D721Med (cell line): ENCODE measurements at regions not wholly inside any gene's neighbourhood (a gene's known extent, or its start where the extent isn't known, plus 50 kb on each side); places are given as distances from the start of the nearest gene placed in this dataset.

Experiments used
- DNase-seq: peaks from one replicate; pipeline ENCODE4 v3.0.0; 2011; ENCODE audit warnings: low spot score; ENCODE audit not compliant: insufficient read length
- FAIRE-seq: peaks from 2 replicates; lab custom pipeline; 2011; peaks lifted over from hg19 to GRCh38; lab: Jason Lieb, UNC
- TF ChIP-seq, protein P1 (sequence below): IDR thresholded peaks from 2 replicates; pipeline ENCODE4 v1.5.1; 2012; ENCODE audit warnings: mild to moderate bottlenecking, control low read depth; ENCODE audit not compliant: insufficient read depth; ENCODE audit errors: missing control alignments

DNA sequence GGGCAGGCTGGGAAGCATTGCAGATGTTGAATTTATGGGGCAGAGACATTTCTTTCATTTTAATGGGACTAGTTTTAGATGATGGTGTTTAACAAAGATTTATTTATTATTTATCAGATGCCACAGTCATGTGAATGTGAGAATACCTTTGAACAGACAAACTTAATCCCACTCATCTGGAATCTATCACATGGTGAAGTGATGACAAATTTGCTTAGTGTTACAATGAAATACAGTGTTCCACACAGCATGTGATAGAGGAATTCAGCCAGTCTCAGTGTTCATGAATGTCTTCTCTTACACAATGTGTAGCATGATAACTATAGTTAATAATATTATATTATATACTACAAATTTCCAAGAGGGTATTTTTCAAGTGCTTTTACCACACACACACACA is 1361.7 kb upstream of the B3GALT2 start:
- FAIRE-seq = no peak
- TF ChIP-seq, protein P1, sequence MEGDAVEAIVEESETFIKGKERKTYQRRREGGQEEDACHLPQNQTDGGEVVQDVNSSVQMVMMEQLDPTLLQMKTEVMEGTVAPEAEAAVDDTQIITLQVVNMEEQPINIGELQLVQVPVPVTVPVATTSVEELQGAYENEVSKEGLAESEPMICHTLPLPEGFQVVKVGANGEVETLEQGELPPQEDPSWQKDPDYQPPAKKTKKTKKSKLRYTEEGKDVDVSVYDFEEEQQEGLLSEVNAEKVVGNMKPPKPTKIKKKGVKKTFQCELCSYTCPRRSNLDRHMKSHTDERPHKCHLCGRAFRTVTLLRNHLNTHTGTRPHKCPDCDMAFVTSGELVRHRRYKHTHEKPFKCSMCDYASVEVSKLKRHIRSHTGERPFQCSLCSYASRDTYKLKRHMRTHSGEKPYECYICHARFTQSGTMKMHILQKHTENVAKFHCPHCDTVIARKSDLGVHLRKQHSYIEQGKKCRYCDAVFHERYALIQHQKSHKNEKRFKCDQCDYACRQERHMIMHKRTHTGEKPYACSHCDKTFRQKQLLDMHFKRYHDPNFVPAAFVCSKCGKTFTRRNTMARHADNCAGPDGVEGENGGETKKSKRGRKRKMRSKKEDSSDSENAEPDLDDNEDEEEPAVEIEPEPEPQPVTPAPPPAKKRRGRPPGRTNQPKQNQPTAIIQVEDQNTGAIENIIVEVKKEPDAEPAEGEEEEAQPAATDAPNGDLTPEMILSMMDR = no peak
- no peak for DNase-seq

DNA sequence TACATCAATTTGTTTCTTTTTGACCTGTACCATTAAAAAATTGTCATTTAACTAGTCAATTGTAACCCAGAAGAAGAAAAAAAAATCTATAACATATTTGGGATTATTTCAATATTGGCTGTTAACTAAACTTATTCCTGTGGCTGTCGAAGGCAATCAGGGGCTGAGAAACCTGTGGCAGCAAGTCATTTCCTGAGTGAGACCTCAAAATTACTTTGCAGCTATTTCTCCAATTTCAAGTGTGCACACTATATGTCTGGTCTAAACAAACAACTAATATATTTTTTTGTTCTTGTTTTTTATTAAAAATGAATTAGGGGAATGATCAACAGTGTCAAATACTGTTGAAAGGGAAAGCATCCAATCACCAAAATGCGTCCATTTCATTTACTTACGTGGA is 1357.6 kb upstream of the B3GALT2 start:
- FAIRE-seq (no peak), DNase-seq (no peak)
- TF ChIP-seq, protein P1 = no peak

- TF ChIP-seq, protein P1 = peak; percentile 12
- FAIRE-seq (no peak), DNase-seq (no peak)
Observed at GRCh38 chr1:194538453-194538852, 1352.0 kb upstream of the B3GALT2 start.

DNA sequence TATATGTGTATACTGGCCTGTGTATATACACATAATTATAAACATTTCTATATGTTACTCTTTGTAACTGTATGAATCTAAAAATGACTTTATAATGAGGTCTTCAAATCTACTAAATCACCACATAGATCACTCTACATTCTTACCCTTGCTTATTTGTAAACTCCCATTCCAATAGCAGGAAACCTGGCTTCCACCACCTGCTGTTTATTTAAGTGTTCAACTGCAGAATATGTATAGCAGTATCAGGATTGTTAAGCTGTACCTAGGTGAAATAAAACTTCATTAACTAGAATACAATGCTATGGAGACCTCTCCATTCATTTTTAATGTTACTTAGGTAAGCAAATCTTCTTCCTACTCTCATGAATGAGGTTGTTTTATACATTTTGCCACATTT is 1351.1 kb upstream of the B3GALT2 start:
- peak; percentile 16 for FAIRE-seq
- no peak for DNase-seq
- TF ChIP-seq, protein P1 = no peak

DNA sequence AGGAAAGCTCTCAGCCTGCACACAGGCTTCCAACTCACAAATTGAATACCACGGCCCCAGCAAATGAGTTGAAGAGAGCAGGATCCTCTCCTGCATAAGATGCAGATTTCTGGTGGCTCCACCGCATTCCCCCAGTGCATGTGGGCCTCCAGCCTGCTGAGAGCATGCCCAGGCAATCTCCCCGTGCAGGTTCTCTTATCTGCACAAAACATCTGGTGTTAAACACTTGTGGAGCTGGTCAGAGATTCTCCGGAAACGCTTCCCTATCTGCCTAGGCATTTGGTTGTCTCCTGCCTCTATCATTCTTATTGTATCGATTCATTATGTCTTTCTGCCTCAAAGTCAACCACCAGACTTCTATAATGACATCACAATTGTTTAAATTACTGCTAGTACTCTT is 1349.0 kb upstream of the B3GALT2 start:
- FAIRE-seq (no peak), DNase-seq (no peak)
- TF ChIP-seq, protein P1 = no peak

- TF ChIP-seq, protein P1 = no peak
- no peak for DNase-seq
- FAIRE-seq = no peak
Observed at GRCh38 chr1:194534784-194535183, 1348.4 kb upstream of the B3GALT2 start.

- FAIRE-seq (no peak), DNase-seq (no peak)
- TF ChIP-seq, protein P1 = no peak
Observed at GRCh38 chr1:194533641-194534040, 1347.2 kb upstream of the B3GALT2 start.
